H1 (cell line): ENCODE measurements at regions not wholly inside any gene's neighbourhood (a gene's known extent, or its start where the extent isn't known, plus 50 kb on each side); places are given as distances from the start of the nearest gene placed in this dataset.

Source experiments
- CTCF ChIA-PET: fragments of 300-600 bp; sonication (Branson Sonifier 250); formaldehyde crosslinking; loops from one replicate; lab custom pipeline; 2021; ENCODE audit not compliant: partially characterized antibody; lab: Charles Lee
- POLR2A ChIA-PET: fragments of 300-600 bp; sonication (Branson Sonifier 250); formaldehyde crosslinking; loops from one replicate; lab custom pipeline; 2021; ENCODE audit warnings: inconsistent platforms; ENCODE audit not compliant: partially characterized antibody; lab: Charles Lee
- DNase-seq, 2 experiments: peaks; one replicate each; pipeline versions ENCODE4 v3.0.0 to v3.0.0-alpha.2; 2010 to 2022; ENCODE audit warnings: low spot score in 2 of 2, low read depth in 1 of 2, mixed read lengths in 1 of 2
- FAIRE-seq: peaks from 2 replicates; lab custom pipeline; 2011; peaks lifted over from hg19 to GRCh38; lab: Jason Lieb, UNC
- H2AFZ ChIP-seq: 2 replicates; pipeline ENCODE4 v1.8.1; 2012; ENCODE audit warnings: low read length, inconsistent platforms
- H2AK5ac ChIP-seq: 2 replicates; pipeline ENCODE4 v1.6.1; 2013; ENCODE audit warnings: low read depth, low read length
- H2BK120ac ChIP-seq: replicated peaks from 2 replicates; pipeline ENCODE3; 2013; ENCODE audit warnings: low read depth, low read length, inconsistent platforms
- H2BK12ac ChIP-seq: 2 replicates; pipeline ENCODE4 v1.6.1; 2013; ENCODE audit warnings: low read depth, low read length
- H2BK15ac ChIP-seq: 2 replicates; pipeline ENCODE4 v1.6.1; 2013; ENCODE audit warnings: low read length
- H2BK20ac ChIP-seq: 2 replicates; pipeline ENCODE4 v1.6.1; 2013; ENCODE audit warnings: low read length
- H2BK5ac ChIP-seq: 2 replicates; pipeline ENCODE4 v1.6.1; 2013; ENCODE audit warnings: low read depth, low read length
- H3K14ac ChIP-seq: 2 replicates; pipeline ENCODE4 v1.6.1; 2013; ENCODE audit warnings: inconsistent platforms; ENCODE audit not compliant: insufficient read length
- H3K18ac ChIP-seq: 2 replicates; pipeline ENCODE4 v1.6.1; 2013; ENCODE audit warnings: low read length; ENCODE audit errors: extremely low read depth
- H3K23ac ChIP-seq: 2 replicates; pipeline ENCODE4 v1.6.1; 2013; ENCODE audit warnings: inconsistent platforms; ENCODE audit not compliant: insufficient read length
- H3K23me2 ChIP-seq: 2 replicates; pipeline ENCODE4 v1.6.1; 2013; ENCODE audit warnings: low read depth, low read length
- H3K27ac ChIP-seq: 2 replicates; pipeline ENCODE4 v1.6.1; 2011; ENCODE audit warnings: low read depth, low read length, inconsistent platforms
- H3K27me3 ChIP-seq, 4 experiments: replicated peaks in 1 of 4; 1 replicate in 1 of 4; 2 replicates in 3 of 4; pipeline versions ENCODE4 v1.6.1 to v1.8.1; 2011 to 2013; ENCODE audit warnings: low read length in 3 of 4, mild to moderate bottlenecking in 3 of 4, inconsistent platforms in 2 of 4, mixed read lengths in 2 of 4, moderate library complexity in 1 of 4; ENCODE audit not compliant: control insufficient read depth in 3 of 4, insufficient read depth in 3 of 4; ENCODE audit errors: extremely low read depth in 1 of 4
- H3K36me3 ChIP-seq, 4 experiments: 2 replicates each; pipeline versions ENCODE4 v1.6.1 to v1.8.1; 2011 to 2013; ENCODE audit warnings: mild to moderate bottlenecking in 4 of 4, low read length in 3 of 4, moderate library complexity in 2 of 4, control low read depth in 1 of 4, inconsistent platforms in 1 of 4; ENCODE audit not compliant: insufficient read depth in 4 of 4, control insufficient read depth in 2 of 4
- H3K4ac ChIP-seq: replicated peaks from 2 replicates; pipeline ENCODE3; 2013; ENCODE audit warnings: low read length, low read depth, mixed read lengths, inconsistent platforms; ENCODE audit not compliant: insufficient read length
- H3K4me1 ChIP-seq, 4 experiments: replicated peaks in 1 of 4; 1 replicate in 1 of 4; 2 replicates in 3 of 4; pipeline versions ENCODE4 v1.6.1 to v1.8.1; 2011 to 2013; ENCODE audit warnings: low read length in 3 of 4, inconsistent platforms in 2 of 4, mixed read lengths in 1 of 4; ENCODE audit not compliant: insufficient read depth in 4 of 4, control insufficient read depth in 3 of 4
- H3K4me2 ChIP-seq, 2 experiments: 2 replicates each; pipeline versions ENCODE4 v1.6.1 to v1.8.1; 2011 to 2013; ENCODE audit warnings: low read depth in 2 of 2, low read length in 2 of 2, control low read depth in 1 of 2, inconsistent platforms in 1 of 2, mild to moderate bottlenecking in 1 of 2; ENCODE audit not compliant: insufficient read depth in 1 of 2
- H3K4me3 ChIP-seq, 4 experiments: fragments of 200-600, 300-600 bp in 1 of 4; sonication (generic), shearing (Covaris generic), sonication (Bioruptor Twin) in 1 of 4; 2 replicates each; pipeline versions ENCODE4 v1.5.1 to v1.8.1; 2011 to 2016; ENCODE audit warnings: low read length in 4 of 4, low read depth in 3 of 4, control low read depth in 2 of 4, inconsistent platforms in 2 of 4, mild to moderate bottlenecking in 2 of 4, mixed read lengths in 1 of 4, moderate library complexity in 1 of 4; ENCODE audit not compliant: insufficient read depth in 2 of 4; ENCODE audit errors: extremely low read depth in 1 of 4
- H3K56ac ChIP-seq: replicated peaks from 2 replicates; pipeline ENCODE3; 2013; ENCODE audit warnings: low read depth, mild to moderate bottlenecking, mixed read lengths, low read length, inconsistent platforms; ENCODE audit not compliant: insufficient read length
- H3K79me1 ChIP-seq: 2 replicates; pipeline ENCODE4 v1.6.1; 2013; ENCODE audit warnings: low read depth, low read length, control low read depth
- H3K79me2 ChIP-seq, 2 experiments: 2 replicates each; pipeline versions ENCODE4 v1.6.1 to v1.8.1; 2012 to 2013; ENCODE audit warnings: low read length in 2 of 2, mild to moderate bottlenecking in 2 of 2, inconsistent platforms in 1 of 2; ENCODE audit not compliant: insufficient read depth in 2 of 2, control insufficient read depth in 1 of 2
- H3K9ac ChIP-seq, 4 experiments: replicated peaks in 1 of 4; 1 replicate in 1 of 4; 2 replicates in 3 of 4; pipeline versions ENCODE4 v1.6.1 to v1.8.1; 2011 to 2013; ENCODE audit warnings: low read depth in 3 of 4, low read length in 3 of 4, control low read depth in 2 of 4, mild to moderate bottlenecking in 2 of 4, moderate library complexity in 2 of 4, inconsistent platforms in 1 of 4; ENCODE audit errors: extremely low read depth in 1 of 4
- H3K9me3 ChIP-seq, 2 experiments: 2 replicates each; pipeline versions ENCODE4 v1.6.1 to v1.8.1; 2012 to 2013; ENCODE audit warnings: mild to moderate bottlenecking in 2 of 2, moderate library complexity in 2 of 2, control low read depth in 1 of 2, inconsistent platforms in 1 of 2, low read depth in 1 of 2, low read length in 1 of 2, mixed read lengths in 1 of 2; ENCODE audit not compliant: insufficient read depth in 2 of 2
- H4K20me1 ChIP-seq, 2 experiments: replicated peaks in 1 of 2; 2 replicates each; pipeline versions ENCODE3 to v1.8.1; 2011 to 2013; ENCODE audit warnings: inconsistent platforms in 2 of 2, low read length in 2 of 2, mild to moderate bottlenecking in 1 of 2; ENCODE audit not compliant: insufficient read depth in 2 of 2, control insufficient read depth in 1 of 2
- H4K5ac ChIP-seq: 2 replicates; pipeline ENCODE4 v1.6.1; 2013; ENCODE audit warnings: low read length, low read depth, mixed read lengths, inconsistent platforms; ENCODE audit not compliant: insufficient read length
- H4K8ac ChIP-seq: 2 replicates; pipeline ENCODE4 v1.8.0; 2013; ENCODE audit warnings: mild to moderate bottlenecking, moderate library complexity, low read length, inconsistent platforms; ENCODE audit not compliant: insufficient read depth; ENCODE audit errors: extremely low read depth
- H4K91ac ChIP-seq: replicated peaks from 2 replicates; pipeline ENCODE3; 2013; ENCODE audit warnings: low read length, mixed read lengths, inconsistent platforms; ENCODE audit not compliant: insufficient read length
- CTBP2 ChIP-seq: IDR thresholded peaks from 2 replicates; pipeline ENCODE4 v1.7.0; 2011; ENCODE audit warnings: borderline replicate concordance, mild to moderate bottlenecking, moderate library complexity, mixed read lengths, low read length; ENCODE audit not compliant: insufficient read depth, insufficient read length
- KDM5A ChIP-seq: fragments of 200-600 bp; IDR thresholded peaks from 2 replicates; pipeline ENCODE4 v1.7.1; 2012; ENCODE audit warnings: mild to moderate bottlenecking, low read length, inconsistent platforms, mixed read lengths
- SRF ChIP-seq: IDR thresholded peaks from 2 replicates; pipeline ENCODE4 v1.6.1; 2011; ENCODE audit warnings: mild to moderate bottlenecking, low read depth, low read length, moderate library complexity
- WGBS, 2 experiments: shearing (Covaris generic) in 1 of 2; methylation state at CpG; one replicate each; pipeline versions ENCODE4 v1.1.6 to v1.1.7; 2013 to 2015; ENCODE audit warnings: low lambda C conversion rate in 2 of 2, mixed read lengths in 2 of 2, inconsistent platforms in 1 of 2, low coverage in 1 of 2, missing lambda C conversion rate in 1 of 2; ENCODE audit not compliant: insufficient replicate concordance in 2 of 2, insufficient coverage in 1 of 2, insufficient read length in 1 of 2; ENCODE audit errors: extremely low coverage in 1 of 2, missing lambda C conversion rate in 1 of 2; 5-methylcytosine and 5-hydroxymethylcytosine counted together

DNA sequence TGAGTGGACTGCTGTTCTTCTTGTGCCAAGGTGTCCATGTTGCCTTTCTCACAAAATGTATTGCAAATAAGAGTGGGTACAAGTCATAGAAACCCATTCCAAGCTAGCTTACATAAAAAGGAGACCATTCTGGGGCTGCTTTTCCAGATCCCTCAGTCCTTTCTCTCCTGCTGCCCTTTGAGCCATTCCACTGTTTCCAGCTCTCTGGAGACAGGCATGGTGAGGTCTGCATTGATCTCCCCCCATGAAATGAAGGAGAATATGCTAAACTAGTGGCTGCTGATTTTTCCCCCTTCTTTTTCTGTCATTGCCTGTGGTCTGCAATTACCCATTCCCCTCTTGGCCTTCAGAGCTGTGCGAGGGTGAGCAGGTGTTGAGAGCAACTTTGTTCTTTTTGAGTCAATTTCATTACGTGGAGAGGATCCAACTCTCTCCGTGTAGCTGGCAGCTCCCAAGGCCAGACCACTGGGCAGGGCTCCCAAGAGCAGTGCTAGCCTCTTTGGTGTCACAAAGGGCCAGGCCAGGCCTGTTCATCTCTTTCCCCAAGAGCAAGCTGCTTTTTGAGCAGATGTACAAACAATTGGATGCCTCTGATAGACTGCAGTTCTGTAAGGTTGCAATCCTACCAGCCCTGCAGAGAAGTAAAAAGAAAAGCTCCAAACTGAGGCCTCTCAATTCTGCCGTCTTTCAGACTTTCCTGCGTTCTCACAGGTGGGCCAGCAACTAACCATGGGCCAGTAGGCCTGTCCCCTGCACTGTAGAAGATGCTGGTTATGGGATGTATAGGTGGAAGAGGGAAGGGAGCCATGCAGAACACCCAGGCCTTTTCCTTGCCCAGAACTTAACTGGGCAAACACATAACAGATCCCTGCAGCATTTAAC is 96.1 kb upstream of the ARMC2 start:
- DNase-seq (no peak), FAIRE-seq (no peak)
- Histone ChIP-seq H4K8ac (no peak overlapping the region), H3K4ac (no peak overlapping the region), H2BK15ac (no peak overlapping the region), H3K23ac (no peak overlapping the region), H2BK12ac (no peak overlapping the region), H3K9me3 (no peaks in the 10 kb centered on the region), H2BK20ac (no peak overlapping the region), H2AK5ac (no peak overlapping the region), H3K79me1 (no peaks in the 10 kb centered on the region), H3K9ac (no peak overlapping the region), H3K14ac (no peak overlapping the region), H3K56ac (no peak overlapping the region), H2BK120ac (no peak overlapping the region), H4K20me1 (no peaks in the 10 kb centered on the region), H3K27ac (no peak overlapping the region), H2AFZ (no peak overlapping the region), H3K27me3 (no peaks in the 10 kb centered on the region), H4K91ac (no peak overlapping the region), H3K23me2 (no peaks in the 10 kb centered on the region), H4K5ac (no peak overlapping the region), H3K79me2 (no peaks in the 10 kb centered on the region), H3K18ac (no peak overlapping the region), H3K4me3 (no peak overlapping the region), H3K4me2 (no peak overlapping the region), H3K36me3 (no peaks in the 10 kb centered on the region), H2BK5ac (no peak overlapping the region), H3K4me1 (peaks cover 0 to 2% (median 0%) of the 10 kb centered on the region in 4 experiments; a peak in 2 of 7 replicates)
- WGBS, 2 experiments: 79% methylated on average over 5 of the region's 5 CpGs; no CpG with 5 or more reads in 1 of the 2 experiments
- ChIA-PET POLR2A (interaction anchor here (0.6 to 1.7 kb wide), 2 partner anchors 101 to 194 kb away, joined by 3 to 5 read pairs; no protein-coding TSS in a partner anchor), CTCF (interaction anchor here (1.0 kb wide), 1 partner anchor 18 kb away, joined by 3 read pairs; no protein-coding TSS in a partner anchor)
- TF ChIP-seq KDM5A: no peak
- no peak for TF ChIP-seq SRF
- TF ChIP-seq CTBP2: no peak
